GM23338 (cell line): ENCODE measurements at regions not wholly inside any gene's neighbourhood (a gene's known extent, or its start where the extent isn't known, plus 50 kb on each side); places are given as distances from the start of the nearest gene placed in this dataset.

Experiments
- ATAC-seq: fragments of 200-7000 bp; cut with Tn5 transposase; 3 replicates; pipeline ENCODE4 v1.9.1; 2020
- DNase-seq: peaks from one replicate; pipeline ENCODE4 v3.0.0-alpha.2; 2015; ENCODE audit warnings: low spot score
- H2AFZ ChIP-seq: fragments of 200-600 bp; sonication (generic); 2 replicates; pipeline ENCODE4 v1.8.0; 2016; ENCODE audit warnings: antibody characterized with exemption, mild to moderate bottlenecking, moderate library complexity
- H3F3A ChIP-seq: fragments of 200-600 bp; sonication (generic); replicated peaks from 2 replicates; pipeline ENCODE4 v1.8.0; 2017; ENCODE audit warnings: antibody characterized with exemption, mixed run types, low read depth
- H3K27ac ChIP-seq: fragments of 200-600 bp; sonication (generic); 2 replicates; pipeline ENCODE4 v1.6.1; 2016; ENCODE audit warnings: low read depth
- H3K27me3 ChIP-seq: fragments of 200-600 bp; sonication (generic); 2 replicates; pipeline ENCODE4 v1.8.0; 2016; ENCODE audit warnings: mild to moderate bottlenecking, mixed run types, moderate library complexity; ENCODE audit not compliant: insufficient read depth
- H3K36me3 ChIP-seq: fragments of 200-600 bp; sonication (generic); 2 replicates; pipeline ENCODE4 v1.8.0; 2016; ENCODE audit warnings: mild to moderate bottlenecking; ENCODE audit not compliant: insufficient read depth
- H3K4me1 ChIP-seq: fragments of 200-600 bp; sonication (generic); 2 replicates; pipeline ENCODE4 v1.8.0; 2016; ENCODE audit warnings: mild to moderate bottlenecking, moderate library complexity; ENCODE audit not compliant: insufficient read depth
- H3K4me2 ChIP-seq: fragments of 200-600 bp; sonication (generic); 2 replicates; pipeline ENCODE4 v1.7.1; 2017; ENCODE audit warnings: mixed run types
- H3K4me3 ChIP-seq: fragments of 200-600 bp; sonication (generic); 2 replicates; pipeline ENCODE4 v1.6.1; 2016; ENCODE audit warnings: mixed run types
- H3K79me2 ChIP-seq: fragments of 200-600 bp; sonication (generic); replicated peaks from 2 replicates; pipeline ENCODE4 v1.8.0; 2017; ENCODE audit warnings: mild to moderate bottlenecking; ENCODE audit not compliant: insufficient read depth
- H3K9me2 ChIP-seq: fragments of 200-600 bp; sonication (generic); 2 replicates; pipeline ENCODE4 v1.8.0; 2017; ENCODE audit not compliant: insufficient read depth
- H4K20me1 ChIP-seq: fragments of 200-600 bp; sonication (generic); replicated peaks from 2 replicates; pipeline ENCODE4 v1.8.0; 2017; ENCODE audit warnings: mild to moderate bottlenecking; ENCODE audit not compliant: insufficient read depth
- H3K27ac Mint-ChIP-seq: 2 replicates; pipeline ENCODE4 v1.8.0; 2020; ENCODE audit warnings: inconsistent platforms, mild to moderate bottlenecking, moderate library complexity, mixed read lengths
- H3K27me3 Mint-ChIP-seq: 3 replicates; pipeline ENCODE4 v1.8.0; 2022; ENCODE audit warnings: low read depth, mild to moderate bottlenecking, moderate library complexity, mixed read lengths, inconsistent platforms; ENCODE audit not compliant: insufficient read depth, poor library complexity
- H3K36me3 Mint-ChIP-seq: 3 replicates; pipeline ENCODE4 v1.8.0; 2021; ENCODE audit warnings: low read depth, mild to moderate bottlenecking, inconsistent platforms, moderate library complexity, mixed read lengths
- H3K4me1 Mint-ChIP-seq: 3 replicates; pipeline ENCODE4 v1.8.0; 2020; ENCODE audit warnings: mild to moderate bottlenecking, inconsistent platforms, mixed read lengths
- H3K4me3 Mint-ChIP-seq: 3 replicates; pipeline ENCODE4 v1.8.0; 2021; ENCODE audit warnings: moderate library complexity, mild to moderate bottlenecking, inconsistent platforms, mixed read lengths
- H3K9me3 Mint-ChIP-seq: 3 replicates; pipeline ENCODE4 v1.8.0; 2020; ENCODE audit warnings: moderate library complexity, mild to moderate bottlenecking, inconsistent platforms, mixed read lengths
- CREB1 ChIP-seq: fragments of 250-450 bp; sonication (Bioruptor Pico); IDR thresholded peaks from 2 replicates; pipeline ENCODE4 v1.5.0; 2020; ENCODE audit warnings: low read depth, mild to moderate bottlenecking, moderate library complexity
- CTCF ChIP-seq, 2 experiments: fragments of 200-600 bp in 1 of 2; sonication (generic) in 1 of 2; conservative IDR thresholded peaks; 2 replicates each; pipeline versions ENCODE4 v1.5.1 to v1.6.1; 2016 to 2017; ENCODE audit warnings: antibody characterized with exemption in 2 of 2, low read depth in 2 of 2, mild to moderate bottlenecking in 2 of 2, moderate library complexity in 1 of 2
- ETS1 ChIP-seq: IDR thresholded peaks from 2 replicates; pipeline ENCODE4 v1.6.1; 2016; ENCODE audit warnings: antibody characterized with exemption
- EZH2 ChIP-seq: fragments of 200-600 bp; sonication (generic); IDR thresholded peaks from one replicate; pipeline ENCODE4 v1.8.0; 2017; ENCODE audit warnings: antibody characterized with exemption, mild to moderate bottlenecking, low read depth; ENCODE audit not compliant: unreplicated experiment
- JUNB ChIP-seq: IDR thresholded peaks from one replicate; pipeline ENCODE4 v1.6.1; 2016; ENCODE audit warnings: antibody characterized with exemption; ENCODE audit not compliant: unreplicated experiment
- NANOG ChIP-seq: IDR thresholded peaks from 2 replicates; pipeline ENCODE4 v1.6.1; 2016; ENCODE audit warnings: antibody characterized with exemption, borderline replicate concordance
- POLR2AphosphoS5 ChIP-seq: IDR thresholded peaks from 2 replicates; pipeline ENCODE4 v1.6.1; 2016; ENCODE audit warnings: antibody characterized with exemption, low read depth
- REST ChIP-seq: IDR thresholded peaks from one replicate; pipeline ENCODE4 v1.6.1; 2018; ENCODE audit warnings: antibody characterized with exemption; ENCODE audit not compliant: unreplicated experiment
- STAT1 ChIP-seq: IDR thresholded peaks from one replicate; pipeline ENCODE4 v1.6.1; 2016; ENCODE audit warnings: antibody characterized with exemption; ENCODE audit not compliant: unreplicated experiment
- ZNF114 ChIP-seq: fragments of 250-450 bp; sonication (Bioruptor Pico); IDR thresholded peaks from 2 replicates; pipeline ENCODE4 v1.5.0; 2020; ENCODE audit warnings: mild to moderate bottlenecking, moderate library complexity
- ZNF331 ChIP-seq: fragments of 250-450 bp; sonication (Bioruptor Pico); IDR thresholded peaks from 2 replicates; pipeline ENCODE4 v1.5.0; 2020; ENCODE audit warnings: low read depth, mild to moderate bottlenecking, moderate library complexity
- ZNF462 ChIP-seq: fragments of 250-450 bp; sonication (Bioruptor Pico); IDR thresholded peaks from 2 replicates; pipeline ENCODE4 v1.5.0; 2020; ENCODE audit warnings: mild to moderate bottlenecking, moderate library complexity

- no peaks in the 10 kb centered on the region for H3K27me3 ChIP-seq
- H4K20me1 ChIP-seq, result no peaks in the 10 kb centered on the region
- H3K9me3 Mint-ChIP-seq, result no peaks in the 10 kb centered on the region
- no peaks in the 10 kb centered on the region for H3K36me3 Mint-ChIP-seq
- no peak overlapping the region for H2AFZ ChIP-seq
- H3K79me2 ChIP-seq, result no peaks in the 10 kb centered on the region
- H3K27me3 Mint-ChIP-seq, result no peaks in the 10 kb centered on the region
- H3K27ac ChIP-seq, result no peak overlapping the region
- no peaks in the 10 kb centered on the region for H3K4me1 Mint-ChIP-seq
- H3K9me2 ChIP-seq, result no peaks in the 10 kb centered on the region
- TF ChIP-seq JUNB (no peak), CTCF (conservative IDR thresholded peaks at IDR 0.05; ENCODE audit: low read depth in 2 of 2) (no peak), POLR2AphosphoS5 (no peak), ZNF114 (CRISPR knock-in tag) (no peak), CREB1 (CRISPR knock-in tag) (no peak), ETS1 (no peak), EZH2 (no peak), ZNF462 (CRISPR knock-in tag) (no peak), NANOG (no peak), STAT1 (no peak), REST (no peak), ZNF331 (CRISPR knock-in tag) (no peak)
- no peak overlapping the region for H3K4me3 ChIP-seq
- H3K27ac Mint-ChIP-seq, result no peak overlapping the region
- DNase-seq (no peak), ATAC-seq (no peak)
- no peak overlapping the region for H3K4me2 ChIP-seq
- H3K4me3 Mint-ChIP-seq, result no peak overlapping the region
- no peaks in the 10 kb centered on the region for H3K4me1 ChIP-seq
- H3F3A ChIP-seq, result no peaks in the 10 kb centered on the region
- H3K36me3 ChIP-seq, result no peaks in the 10 kb centered on the region
Measured at GRCh38 chr11:81966340-81966739, 767.3 kb downstream of the FAM181B start.
